NCI-H446 treated with DMSO at 0.1 percent for 48 hours (cell line): ENCODE measurements at regions not wholly inside any gene's neighbourhood (a gene's known extent, or its start where the extent isn't known, plus 50 kb on each side); places are given as distances from the start of the nearest gene placed in this dataset.
A peak's percentile ranks its signal among the peaks of the same experiment; 100 is the strongest.

Experiments used
- DNase-seq: peaks from one replicate; lab custom pipeline; 2025; lab: John Stamatoyannopoulos, UW

DNA sequence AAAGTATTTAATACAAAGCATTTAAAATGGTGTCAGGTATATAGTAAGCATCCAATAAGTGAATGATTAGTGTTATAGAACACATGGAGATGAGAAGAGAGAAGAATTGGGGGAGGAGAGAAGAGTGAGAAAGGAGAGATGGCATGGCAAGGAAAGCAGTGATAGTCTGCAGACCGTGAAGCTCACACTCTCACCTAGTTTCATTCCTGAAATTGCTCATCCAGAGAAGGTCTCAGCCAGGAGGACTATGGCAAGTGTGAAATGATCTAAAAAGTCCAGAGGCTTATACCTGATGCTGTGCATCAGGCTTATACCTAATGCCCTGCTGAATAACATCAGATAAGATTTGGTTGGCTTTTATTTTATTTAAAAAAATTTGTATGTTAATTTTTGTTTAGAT lies 351.6 kb upstream of the KLF12 start:
- DNase-seq: no peak

DNA sequence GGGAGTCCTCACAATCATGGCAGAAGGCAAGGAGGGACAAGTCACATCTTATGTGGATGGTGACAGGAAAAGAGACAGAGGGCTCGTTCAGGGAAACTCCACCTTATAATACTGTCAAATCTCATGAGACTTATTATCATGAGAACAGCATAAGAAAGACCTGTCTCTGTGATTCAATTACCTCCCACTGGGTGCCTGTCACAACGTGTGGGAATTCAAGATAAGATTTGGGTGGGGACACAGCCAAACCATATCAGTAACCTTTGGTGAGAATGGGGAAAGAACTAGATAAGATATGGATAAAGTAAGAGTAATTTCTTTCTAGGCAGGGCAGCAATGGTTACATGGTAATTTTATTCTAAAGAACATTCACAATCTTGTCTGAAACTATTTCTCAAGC lies 344.9 kb upstream of the KLF12 start:
- DNase-seq: no peak

DNA sequence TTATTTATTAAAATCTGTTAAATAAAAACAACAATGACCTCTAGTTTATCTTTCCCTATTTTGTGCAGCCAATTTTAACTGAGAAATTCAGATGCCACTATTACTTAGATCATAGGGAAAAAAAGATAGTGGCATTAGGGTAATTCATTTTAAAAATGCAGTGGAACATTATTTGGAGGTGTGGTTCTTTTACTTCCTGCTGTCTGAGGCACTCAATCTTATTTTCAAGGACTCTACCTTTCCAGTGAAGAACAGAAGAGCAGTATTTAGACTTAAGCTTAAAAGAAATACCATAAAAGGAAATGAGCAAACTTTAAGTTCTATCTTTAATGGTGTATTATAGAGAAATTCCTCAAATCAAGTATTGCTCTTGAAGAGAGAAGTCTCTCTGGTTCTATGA lies 342.6 kb upstream of the KLF12 start:
- no peak for DNase-seq

DNA sequence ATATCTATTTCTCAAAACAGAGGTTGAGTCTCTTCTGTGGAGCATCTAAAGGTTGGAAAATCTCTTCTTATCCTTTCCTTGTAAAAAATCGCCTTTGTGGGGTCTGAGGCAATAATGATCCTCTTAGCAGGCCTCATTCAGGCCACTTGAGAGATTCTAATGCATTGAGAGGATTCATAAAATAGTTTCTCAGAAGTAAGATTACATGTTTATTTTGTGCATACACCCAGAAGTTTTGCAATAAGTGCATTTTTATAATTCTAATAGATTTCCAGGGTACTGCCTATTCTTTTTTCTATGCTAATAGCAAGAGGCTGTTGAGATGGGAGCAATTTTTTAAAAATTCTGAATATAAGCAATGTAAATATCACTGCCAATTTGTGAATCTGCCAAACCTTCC lies 342.2 kb upstream of the KLF12 start:
- DNase-seq: no peak

DNA sequence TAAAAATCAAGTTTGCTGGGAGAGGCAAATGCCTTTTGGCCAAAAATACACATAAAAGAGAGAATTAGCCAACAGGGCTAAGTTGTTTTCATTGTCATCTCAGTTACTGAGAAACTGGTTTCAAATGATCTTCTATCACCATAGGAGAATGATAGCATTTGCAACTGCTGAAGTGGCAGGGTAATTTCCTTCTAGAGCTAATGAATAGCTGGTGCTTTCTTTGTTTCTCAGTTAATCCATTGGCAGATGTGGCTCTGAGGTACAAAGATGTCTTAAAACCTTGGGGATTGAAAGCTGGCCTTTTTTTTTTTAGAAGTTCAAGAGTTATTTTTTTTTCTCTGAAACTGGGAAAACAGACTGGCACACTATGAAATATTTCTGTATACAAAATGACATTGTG lies 332.7 kb upstream of the KLF12 start:
- DNase-seq: no peak

DNA sequence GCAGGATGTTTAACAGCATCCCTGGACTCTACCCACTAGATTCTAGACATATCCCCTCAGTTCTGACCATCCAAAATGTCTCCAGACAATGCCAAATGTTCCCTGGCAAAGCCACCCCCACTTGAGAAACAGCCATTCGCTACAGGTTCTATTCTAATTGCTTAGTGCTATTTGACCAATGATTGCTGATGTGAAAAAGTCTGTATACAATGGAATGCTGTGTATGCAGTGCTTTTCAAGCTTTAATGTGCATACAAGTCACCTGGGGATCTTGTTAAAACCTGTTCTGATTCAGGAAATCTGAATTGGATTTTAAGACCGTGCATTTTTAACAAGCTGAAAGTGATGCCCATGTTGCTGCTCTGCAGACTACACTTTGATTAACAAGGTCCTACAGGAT lies 331.8 kb upstream of the KLF12 start:
- no peak for DNase-seq

DNA sequence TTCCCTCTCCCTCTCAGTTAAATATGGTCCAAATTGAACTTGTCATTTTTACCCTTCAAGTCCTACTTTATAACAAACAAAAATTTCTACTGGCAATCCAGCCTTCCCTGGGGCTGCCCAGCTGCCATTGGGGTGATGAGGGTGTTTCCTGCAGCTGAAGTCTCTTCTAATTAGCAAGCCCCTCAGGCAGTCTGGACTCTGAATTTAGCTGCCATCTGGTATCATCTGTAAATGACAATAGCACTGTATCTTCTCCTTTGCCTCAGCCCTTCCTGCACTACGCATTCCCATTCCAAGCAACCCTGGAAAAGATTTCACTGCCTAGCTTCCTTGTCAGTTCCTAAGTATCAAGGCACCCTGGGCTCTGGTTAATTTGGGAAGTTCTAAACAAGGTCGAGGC lies 331.1 kb upstream of the KLF12 start:
- peak; percentile 0 for DNase-seq

DNA sequence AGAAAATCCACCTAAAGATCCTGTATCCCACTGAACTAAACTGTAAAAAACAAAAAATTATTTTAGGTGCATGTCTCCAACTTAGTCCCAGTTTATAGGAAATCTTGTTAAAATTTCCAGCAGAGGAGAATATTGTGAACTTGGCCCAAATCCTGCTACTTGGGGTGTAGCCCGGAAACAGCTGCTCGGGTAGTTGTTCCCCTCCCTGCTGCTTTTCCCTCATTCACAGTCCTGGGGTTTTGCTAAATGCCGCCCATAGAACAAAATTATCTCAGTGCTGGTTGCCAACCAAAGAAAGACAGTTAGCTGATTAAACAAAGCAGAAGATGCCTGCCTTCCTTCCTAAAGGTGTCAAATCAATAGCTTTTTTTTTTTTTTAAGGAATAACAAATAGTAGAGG lies 330.5 kb upstream of the KLF12 start:
- DNase-seq: no peak

DNA sequence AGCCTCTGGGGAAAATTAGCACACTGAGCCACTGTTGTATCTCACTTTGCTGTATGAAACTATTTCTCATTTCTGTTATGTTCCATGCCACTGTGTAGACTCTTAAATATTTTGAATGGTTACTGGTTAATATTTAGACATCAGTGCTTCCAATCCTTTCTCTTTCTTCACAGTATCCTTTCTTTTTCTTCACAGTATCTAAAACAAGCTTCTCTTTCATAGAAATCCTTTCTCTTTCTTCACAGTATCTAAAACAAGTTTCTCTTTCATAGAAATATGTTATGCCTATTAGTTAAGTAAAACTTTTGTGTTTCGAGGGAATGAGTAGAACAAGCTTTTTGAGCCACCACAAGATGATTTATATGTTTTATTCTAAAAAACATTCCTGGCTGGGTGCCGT lies 326.8 kb upstream of the KLF12 start:
- DNase-seq: no peak

DNA sequence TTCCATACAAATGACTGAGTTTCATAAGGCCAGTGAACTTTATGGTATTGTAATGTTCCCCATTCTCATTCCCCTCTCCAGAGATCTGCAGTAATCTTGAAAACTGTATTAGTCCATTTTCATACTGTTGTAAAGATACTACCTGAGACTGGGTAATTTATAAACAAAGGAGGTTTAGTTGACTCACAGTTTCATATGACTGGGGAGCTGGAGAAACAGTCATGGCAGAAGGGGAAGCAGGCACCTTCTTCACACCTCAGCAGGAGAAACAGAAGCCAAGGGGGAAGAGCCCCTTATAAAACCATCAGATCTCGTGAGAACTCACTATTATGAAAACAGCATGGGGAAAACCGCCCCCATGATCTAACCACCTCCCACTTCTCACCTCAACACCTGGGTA lies 318.7 kb upstream of the KLF12 start:
- DNase-seq: no peak

DNA sequence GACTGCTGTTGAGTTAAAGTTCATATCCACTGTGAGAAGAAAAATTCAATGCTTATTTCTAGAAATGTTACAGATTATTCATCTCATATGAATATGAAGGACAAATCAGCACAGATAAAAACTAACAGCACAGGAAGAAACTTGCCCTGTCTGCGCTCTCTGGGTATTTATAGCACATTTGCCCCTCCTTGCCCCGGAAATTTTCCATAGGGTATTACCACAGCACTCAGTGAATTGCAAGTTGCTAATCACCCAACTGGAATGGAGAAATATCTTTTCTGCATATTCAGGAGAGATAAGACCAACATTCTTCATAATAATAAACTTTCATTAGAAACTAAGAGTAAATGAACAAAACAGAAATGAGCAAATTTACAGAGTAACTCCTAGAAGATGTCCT lies 318.0 kb upstream of the KLF12 start:
- no peak for DNase-seq

DNA sequence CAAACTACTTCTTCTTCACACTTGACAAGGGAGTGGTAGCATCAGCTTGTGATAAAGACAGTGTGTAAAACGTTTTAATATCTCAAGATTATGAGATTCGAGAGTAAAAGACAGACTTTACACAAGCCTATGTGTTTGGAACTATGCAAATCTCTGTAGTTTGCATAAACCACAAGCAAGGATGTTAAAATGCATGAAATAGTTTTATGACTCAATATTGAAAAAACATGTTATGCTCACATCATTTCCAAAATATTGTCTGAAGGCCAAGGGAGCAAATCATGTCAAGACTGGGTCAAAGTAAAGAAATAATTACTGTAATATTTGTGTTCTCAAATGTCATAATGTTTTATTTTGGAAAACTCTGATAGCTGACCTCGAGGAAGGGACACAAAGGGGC lies 316.8 kb upstream of the KLF12 start:
- no peak for DNase-seq

DNA sequence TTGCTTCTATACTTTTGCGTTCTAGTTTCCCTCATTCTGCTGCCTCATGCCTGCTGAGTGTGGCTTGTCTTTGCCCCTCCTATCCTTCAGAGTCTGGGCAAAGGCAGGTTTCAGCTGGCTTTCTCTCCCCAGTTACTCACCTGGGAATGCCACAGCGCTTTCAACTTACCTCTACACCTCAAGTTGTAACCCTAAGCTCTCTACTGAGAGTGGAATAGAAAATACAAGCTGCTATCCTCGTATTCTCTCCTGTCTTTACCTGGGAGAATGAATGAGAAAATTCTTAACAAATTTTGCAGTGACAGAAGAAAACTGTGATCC lies 316.3 kb upstream of the KLF12 start:
- DNase-seq: no peak

DNA sequence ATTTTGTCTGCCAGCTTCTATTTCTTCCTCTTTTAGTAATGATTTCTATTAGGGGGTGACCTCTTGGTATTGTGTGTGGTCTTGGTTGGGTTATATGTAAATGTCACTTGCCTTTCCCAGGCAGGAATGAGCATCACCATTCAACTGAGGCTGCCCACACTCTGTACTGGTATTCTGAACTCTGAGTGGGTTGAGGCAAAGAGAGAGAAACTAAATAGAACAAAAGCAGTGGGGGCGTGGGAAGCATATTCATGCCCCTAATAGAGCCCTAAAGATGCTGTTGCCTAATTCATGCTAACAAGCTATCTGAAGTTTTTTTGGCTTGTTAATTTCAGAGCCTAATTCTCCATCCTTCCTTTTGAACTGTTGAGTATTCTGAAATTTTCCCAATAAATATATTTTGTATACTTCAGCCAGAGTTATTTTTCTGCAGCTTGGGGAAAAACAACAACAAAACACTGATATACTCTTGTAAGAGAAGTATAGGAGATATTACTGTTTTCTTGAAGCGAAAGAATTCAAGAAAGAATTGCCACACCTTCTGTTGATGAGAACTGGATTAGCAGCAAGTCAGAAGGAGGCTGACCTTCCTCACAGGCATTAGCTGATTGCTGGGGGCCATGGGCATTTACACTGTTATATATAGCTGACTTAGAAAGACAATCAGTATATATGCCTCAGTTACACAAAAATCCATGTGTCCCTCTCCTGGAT lies 315.8 kb upstream of the KLF12 start:
- DNase-seq: no peak

DNA sequence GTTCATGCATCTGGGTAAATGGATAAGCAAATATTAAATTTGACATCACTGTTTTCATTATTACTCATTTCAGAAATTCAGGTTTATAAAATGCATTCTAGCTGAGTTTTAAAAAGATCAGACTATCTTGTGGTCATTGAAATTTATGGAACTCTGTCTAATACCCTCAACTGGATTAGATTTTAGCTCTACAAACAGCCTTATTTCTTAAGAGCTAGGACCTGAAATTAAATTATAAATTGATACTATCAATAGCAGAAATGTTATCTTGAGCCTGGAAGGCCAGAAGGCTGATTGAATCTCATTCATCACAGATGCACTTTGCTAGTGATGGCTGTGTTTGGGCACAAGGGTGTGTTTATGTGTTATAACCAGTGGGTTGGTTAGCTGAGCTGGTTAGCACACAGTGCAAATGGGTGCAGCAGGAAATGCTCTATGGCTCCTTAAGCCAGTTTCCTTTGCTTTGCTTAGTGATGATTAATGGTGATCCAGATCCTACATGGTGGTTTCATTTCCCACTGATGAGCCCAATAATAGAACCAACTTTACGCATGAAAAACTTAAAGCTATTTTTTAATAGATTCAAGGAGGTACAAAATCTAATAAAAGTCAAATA lies 310.8 kb upstream of the KLF12 start:
- DNase-seq: no peak

DNA sequence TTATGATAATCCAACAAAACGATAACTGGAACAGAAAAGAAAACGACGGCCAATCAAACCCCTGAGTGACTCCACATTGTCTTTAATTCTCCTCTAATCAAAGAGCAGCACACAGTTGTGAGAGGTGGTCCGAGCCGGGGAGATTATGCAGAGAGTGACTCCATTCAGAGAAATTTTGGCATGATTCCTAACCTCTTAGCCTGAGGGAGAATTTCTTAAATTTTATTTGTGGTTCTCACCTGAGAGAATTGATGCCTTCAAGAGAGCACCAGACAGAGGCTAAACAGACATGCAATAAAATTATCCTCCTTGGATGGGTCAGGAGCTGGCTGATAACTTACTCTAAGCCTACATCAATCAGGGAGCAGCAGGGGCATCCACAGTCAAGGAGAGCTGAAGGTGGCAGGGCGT lies 310.0 kb upstream of the KLF12 start:
- no peak for DNase-seq

DNA sequence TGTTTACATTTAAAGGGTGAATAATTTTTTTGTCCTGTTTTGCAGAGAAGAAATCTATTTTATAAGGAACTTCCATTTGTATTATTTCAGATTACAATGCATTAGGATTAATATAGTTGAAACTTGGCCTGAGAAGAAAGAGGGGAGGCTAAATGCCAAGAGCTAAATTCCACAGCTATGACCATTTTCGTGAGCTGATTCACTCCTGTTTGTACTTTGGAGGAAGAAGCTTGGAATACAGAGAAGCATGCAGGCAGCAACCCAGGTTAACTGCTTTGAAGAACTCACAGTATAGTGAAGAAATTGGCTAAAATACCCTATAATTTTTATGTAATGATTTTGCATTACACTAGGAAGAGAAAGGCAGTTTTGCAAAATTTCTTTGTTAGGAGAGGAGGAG lies 309.4 kb upstream of the KLF12 start:
- no peak for DNase-seq

DNA sequence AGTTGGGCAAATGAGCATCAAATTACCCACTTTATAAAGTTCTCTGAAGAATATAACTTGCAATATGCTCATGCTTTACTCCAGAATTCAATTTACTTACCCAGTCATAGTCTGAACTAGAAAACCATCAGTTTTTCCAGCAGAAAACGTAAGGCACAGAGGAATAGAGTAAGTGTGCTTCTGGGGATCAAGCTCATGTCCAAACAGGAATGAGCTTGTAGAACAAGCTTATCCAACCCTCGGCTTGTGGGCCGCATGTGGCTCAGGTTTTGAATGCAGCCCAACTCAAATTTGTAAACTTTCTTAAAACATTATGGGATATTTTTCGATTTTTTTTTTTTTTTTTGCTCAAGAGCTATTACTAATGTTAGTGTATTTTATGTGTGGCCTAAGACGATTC lies 308.5 kb upstream of the KLF12 start:
- no peak for DNase-seq

DNA sequence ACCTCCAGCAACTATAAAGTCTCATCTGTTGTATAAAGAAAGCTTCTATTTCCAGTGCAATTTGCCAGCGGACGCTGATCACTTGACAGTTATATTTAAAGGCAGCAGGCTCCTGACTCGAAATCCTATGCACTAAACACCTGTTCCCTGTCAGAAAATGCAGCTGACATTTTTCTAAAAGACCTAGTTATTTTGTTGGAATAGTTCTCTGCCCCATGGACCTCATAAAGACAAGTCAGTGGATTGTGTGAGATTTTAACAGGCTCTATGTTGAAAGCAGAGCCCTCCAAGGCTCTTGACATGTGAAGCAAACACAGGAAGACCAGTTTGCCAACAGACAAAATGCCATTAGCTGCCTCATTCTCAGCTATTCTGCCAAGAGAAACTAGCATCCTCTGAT lies 304.7 kb upstream of the KLF12 start:
- no peak for DNase-seq

DNA sequence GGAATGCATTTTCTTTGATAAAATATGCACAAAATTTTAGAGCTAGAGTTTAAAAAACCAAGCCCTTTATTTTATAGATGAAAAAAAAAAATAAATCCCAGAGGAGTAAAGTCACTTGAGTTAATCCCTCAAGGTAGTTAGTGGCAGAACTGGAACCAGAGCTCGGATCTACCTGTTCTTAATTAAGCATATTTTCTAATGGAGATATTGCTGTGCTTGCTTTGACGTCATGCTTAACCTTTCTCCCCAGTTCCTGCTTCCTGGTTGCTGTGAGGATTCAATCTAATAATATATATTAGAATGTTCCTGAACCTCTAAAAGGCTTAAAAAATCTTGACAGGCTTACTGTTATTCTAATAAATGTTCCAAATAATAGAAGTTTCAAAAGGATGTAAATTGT lies 300.6 kb upstream of the KLF12 start:
- DNase-seq: no peak

DNA sequence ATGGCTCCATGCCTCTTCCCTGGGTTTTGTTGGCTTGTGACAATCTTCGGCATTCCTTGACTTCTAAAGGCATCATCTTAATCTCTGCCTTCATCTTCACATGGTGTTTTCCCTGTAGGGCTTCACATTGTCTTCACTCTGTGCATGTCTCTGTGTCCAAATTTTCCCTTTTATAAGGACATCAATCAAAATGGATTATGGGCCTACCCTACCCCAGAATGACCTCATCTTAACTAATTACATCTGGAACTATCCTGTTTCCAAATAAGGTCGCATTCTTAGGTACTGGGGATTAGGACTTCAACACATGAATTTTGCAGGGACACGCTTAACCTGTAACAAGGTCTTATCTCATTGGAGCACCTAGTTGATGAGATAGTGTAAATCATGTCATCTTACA lies 290.3 kb upstream of the KLF12 start:
- DNase-seq: no peak

DNA sequence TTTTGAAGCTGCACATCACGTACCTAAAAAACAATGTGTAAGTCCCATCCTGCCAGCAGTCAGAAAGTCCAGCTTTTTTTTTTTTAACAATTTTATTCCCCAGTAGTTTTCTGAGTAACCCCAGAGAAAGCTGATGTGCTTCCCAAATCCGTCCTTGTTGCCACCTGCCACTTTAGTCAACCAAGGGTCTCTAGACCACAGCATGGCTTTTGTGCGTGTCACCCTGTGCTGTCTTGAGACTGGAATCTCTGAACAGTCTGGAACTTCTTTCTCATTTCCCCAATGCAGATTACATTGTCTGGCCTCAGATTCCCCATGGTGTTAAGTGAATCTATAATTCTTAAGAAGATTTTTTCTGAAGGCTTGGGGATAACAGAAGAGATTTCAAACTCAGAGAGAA lies 289.2 kb upstream of the KLF12 start:
- no peak for DNase-seq

DNA sequence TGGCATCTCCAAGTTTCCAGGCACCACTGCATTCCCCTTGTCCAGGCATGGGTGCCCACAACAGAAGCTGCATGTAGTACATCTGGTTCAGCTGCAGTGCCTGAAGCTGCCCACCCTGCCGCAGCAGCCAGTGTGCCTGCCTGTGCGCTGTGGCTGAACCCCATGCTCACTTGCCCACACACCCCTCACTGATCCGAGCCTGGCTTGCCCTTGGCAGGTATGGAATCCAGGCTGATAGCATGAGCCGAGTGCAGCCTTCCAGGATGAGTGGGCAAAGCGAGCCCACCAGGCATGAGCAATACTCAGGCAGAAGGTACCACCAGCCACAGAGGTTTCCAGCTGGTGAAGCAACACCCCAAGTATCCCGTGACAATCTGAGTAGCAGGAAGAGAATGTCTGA lies 280.3 kb upstream of the KLF12 start:
- no peak for DNase-seq

DNA sequence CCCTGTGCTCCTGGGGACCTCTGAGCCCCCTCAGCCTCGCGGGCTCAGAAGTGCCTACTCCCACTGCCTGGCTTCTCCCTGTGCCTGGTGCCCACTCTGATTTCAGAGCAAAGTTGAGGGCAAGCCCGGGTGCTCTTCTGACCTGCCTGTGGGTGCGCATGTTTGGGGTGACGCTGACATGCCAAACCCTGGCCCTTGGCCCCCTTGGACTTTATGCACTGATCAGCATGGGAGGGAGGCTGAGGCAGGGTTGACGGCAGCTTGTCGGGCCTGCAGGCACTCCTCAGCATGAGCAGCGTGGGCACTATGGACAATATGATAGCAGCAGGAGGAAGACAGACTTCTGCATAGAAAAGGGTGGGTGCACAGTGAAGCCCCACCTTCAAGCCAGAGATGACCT lies 279.3 kb upstream of the KLF12 start:
- no peak for DNase-seq

DNA sequence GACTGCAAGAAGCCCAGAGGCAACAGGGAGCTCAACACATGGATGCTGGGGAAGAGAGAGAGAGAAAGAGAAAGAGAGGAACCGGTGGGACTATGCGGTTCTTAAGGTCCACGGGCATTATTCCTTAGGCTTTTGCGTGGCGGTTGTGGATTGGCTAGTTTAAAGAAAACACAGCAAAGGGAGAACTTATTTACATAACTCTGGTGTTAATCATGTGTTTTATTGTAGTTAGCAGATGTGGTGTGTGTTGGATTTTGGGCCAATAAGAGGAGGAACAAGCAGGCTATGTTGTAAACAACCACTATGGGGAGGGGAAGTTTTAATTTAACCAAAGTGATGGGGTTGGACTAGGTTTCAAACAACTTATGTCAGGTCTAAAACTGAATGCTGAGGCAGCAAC lies 275.3 kb upstream of the KLF12 start:
- DNase-seq: no peak
